ENCODE measurements at regions not wholly inside any gene's neighbourhood (a gene's known extent, or its start where the extent isn't known, plus 50 kb on each side); places are given as distances from the start of the nearest gene placed in this dataset.

- TF ChIP-seq EZH2 (IDR thresholded peaks at IDR 0.05), result no peak
- no peak for TF ChIP-seq POLR2AphosphoS5 (IDR thresholded peaks at IDR 0.05; ENCODE audit: borderline replicate concordance, low read depth, low read length)
- no peak for TF ChIP-seq FOXP2 (optimal IDR thresholded peaks at IDR 0.05; ENCODE audit: control extremely low read depth, extremely low read length, insufficient read depth)
These were observed 196.7 kb upstream of the GUCY1A2 start for GRCh38 chr11:107215010-107215409.

Measured in SK-N-MC (cell line).